ENCODE measurements at regions not wholly inside any gene's neighbourhood (a gene's known extent, or its start where the extent isn't known, plus 50 kb on each side); places are given as distances from the start of the nearest gene placed in this dataset.

DNA sequence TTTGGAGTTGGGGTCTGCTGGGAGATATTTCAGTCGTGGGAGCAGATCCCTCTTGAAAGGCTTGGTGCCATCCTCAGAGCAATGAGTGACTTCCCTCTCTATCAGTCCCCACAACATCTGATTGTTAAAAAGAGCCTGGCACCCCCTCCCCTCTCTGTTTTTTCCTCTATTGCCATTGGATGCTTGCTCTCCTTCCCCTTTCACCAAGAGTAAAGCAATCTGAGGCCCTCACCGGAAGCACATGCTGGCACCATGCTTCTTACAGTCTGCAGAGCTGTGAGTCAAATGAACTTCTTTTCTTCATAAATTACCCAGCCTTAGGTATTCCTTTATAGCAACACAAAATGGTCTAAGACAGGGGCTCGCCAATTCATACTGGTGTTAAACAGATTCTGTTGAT, 99.1 kb upstream of the CCND2 start:
- TF ChIP-seq, protein P1, sequence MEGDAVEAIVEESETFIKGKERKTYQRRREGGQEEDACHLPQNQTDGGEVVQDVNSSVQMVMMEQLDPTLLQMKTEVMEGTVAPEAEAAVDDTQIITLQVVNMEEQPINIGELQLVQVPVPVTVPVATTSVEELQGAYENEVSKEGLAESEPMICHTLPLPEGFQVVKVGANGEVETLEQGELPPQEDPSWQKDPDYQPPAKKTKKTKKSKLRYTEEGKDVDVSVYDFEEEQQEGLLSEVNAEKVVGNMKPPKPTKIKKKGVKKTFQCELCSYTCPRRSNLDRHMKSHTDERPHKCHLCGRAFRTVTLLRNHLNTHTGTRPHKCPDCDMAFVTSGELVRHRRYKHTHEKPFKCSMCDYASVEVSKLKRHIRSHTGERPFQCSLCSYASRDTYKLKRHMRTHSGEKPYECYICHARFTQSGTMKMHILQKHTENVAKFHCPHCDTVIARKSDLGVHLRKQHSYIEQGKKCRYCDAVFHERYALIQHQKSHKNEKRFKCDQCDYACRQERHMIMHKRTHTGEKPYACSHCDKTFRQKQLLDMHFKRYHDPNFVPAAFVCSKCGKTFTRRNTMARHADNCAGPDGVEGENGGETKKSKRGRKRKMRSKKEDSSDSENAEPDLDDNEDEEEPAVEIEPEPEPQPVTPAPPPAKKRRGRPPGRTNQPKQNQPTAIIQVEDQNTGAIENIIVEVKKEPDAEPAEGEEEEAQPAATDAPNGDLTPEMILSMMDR (IDR thresholded peaks at IDR 0.05) = no peak
- TF ChIP-seq, protein P2, sequence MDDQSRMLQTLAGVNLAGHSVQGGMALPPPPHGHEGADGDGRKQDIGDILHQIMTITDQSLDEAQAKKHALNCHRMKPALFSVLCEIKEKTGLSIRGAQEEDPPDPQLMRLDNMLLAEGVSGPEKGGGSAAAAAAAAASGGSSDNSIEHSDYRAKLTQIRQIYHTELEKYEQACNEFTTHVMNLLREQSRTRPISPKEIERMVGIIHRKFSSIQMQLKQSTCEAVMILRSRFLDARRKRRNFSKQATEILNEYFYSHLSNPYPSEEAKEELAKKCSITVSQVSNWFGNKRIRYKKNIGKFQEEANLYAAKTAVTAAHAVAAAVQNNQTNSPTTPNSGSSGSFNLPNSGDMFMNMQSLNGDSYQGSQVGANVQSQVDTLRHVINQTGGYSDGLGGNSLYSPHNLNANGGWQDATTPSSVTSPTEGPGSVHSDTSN (IDR thresholded peaks at IDR 0.05) = no peak
- TF ChIP-seq EZH2phosphoT487 (IDR thresholded peaks at IDR 0.05; ENCODE audit: borderline replicate concordance, low read depth) (no peak), POLR2AphosphoS5 (IDR thresholded peaks at IDR 0.05; ENCODE audit: low read depth, low read length) (no peak), RFX5 (IDR thresholded peaks at IDR 0.05; ENCODE audit: low read length) (no peak), RCOR1 (IDR thresholded peaks at IDR 0.05; ENCODE audit: low read length) (no peak), GABPA (IDR thresholded peaks at IDR 0.05; ENCODE audit: low read depth) (no peak), JUND (IDR thresholded peaks at IDR 0.05) (no peak)
- TF ChIP-seq, protein P3, sequence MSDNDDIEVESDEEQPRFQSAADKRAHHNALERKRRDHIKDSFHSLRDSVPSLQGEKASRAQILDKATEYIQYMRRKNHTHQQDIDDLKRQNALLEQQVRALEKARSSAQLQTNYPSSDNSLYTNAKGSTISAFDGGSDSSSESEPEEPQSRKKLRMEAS (IDR thresholded peaks at IDR 0.05; ENCODE audit: low read depth) = no peak
